ENCODE measurements at regions not wholly inside any gene's neighbourhood (a gene's known extent, or its start where the extent isn't known, plus 50 kb on each side); places are given as distances from the start of the nearest gene placed in this dataset.
"Not testable (repeated sequence)": the region's sequence is repeated elsewhere in the genome, so short reads cannot be mapped to it uniquely, and the experiment has no call there.

- Histone ChIP-seq H3K4me1 (ENCODE audit: control insufficient read depth, insufficient read depth, low read length) (no peaks in the 10 kb centered on the region), H3K4me3 (ENCODE audit: low read length) (no peak overlapping the region), H3K9ac (ENCODE audit: low read depth, low read length) (no peak overlapping the region), H3K4me2 (ENCODE audit: low read length) (no peak overlapping the region), H3K36me3 (ENCODE audit: insufficient read depth, low read length) (no peaks in the 10 kb centered on the region), H3K27me3 (ENCODE audit: control insufficient read depth, insufficient read depth, low read length) (no peaks in the 10 kb centered on the region), H3K9me3 (replicated peaks; ENCODE audit: low read length) (no peaks in the 10 kb centered on the region)
Observed at GRCh38 chr13:104944176-104944575, 1591.3 kb downstream of the EFNB2 start.

GRCh38 chr13:104943331-104943730 lies 1592.1 kb downstream of the EFNB2 start:
- H3K36me3 ChIP-seq (ENCODE audit: insufficient read depth, low read length) = no peaks in the 10 kb centered on the region
- H3K27me3 ChIP-seq (ENCODE audit: control insufficient read depth, insufficient read depth, low read length) = no peaks in the 10 kb centered on the region
- no peaks in the 10 kb centered on the region for H3K9me3 ChIP-seq (replicated peaks; ENCODE audit: low read length)
- H3K4me3 ChIP-seq (ENCODE audit: low read length) = no peak overlapping the region
- H3K9ac ChIP-seq (ENCODE audit: low read depth, low read length) = no peak overlapping the region
- H3K4me2 ChIP-seq (ENCODE audit: low read length) = no peak overlapping the region
- peaks cover 1% of the 10 kb centered on the region for H3K4me1 ChIP-seq (ENCODE audit: control insufficient read depth, insufficient read depth, low read length)

GRCh38 chr13:104937881-104938280 lies 1597.6 kb downstream of the EFNB2 start:
- H3K4me3 ChIP-seq (ENCODE audit: low read length) = no peak overlapping the region

GRCh38 chr13:104936304-104936703 lies 1599.2 kb downstream of the EFNB2 start:
- no peak overlapping the region for H3K4me2 ChIP-seq (ENCODE audit: low read length)
- no peak overlapping the region for H3K9ac ChIP-seq (ENCODE audit: low read depth, low read length)
- H3K9me3 ChIP-seq (replicated peaks; ENCODE audit: low read length) = no peaks in the 10 kb centered on the region
- peaks cover 4% of the 10 kb centered on the region for H3K4me1 ChIP-seq (ENCODE audit: control insufficient read depth, insufficient read depth, low read length)
- H3K27me3 ChIP-seq (ENCODE audit: control insufficient read depth, insufficient read depth, low read length) = no peaks in the 10 kb centered on the region
- H3K4me3 ChIP-seq (ENCODE audit: low read length) = no peak overlapping the region
- no peaks in the 10 kb centered on the region for H3K36me3 ChIP-seq (ENCODE audit: insufficient read depth, low read length)

More at GRCh38 chr13:104937881-104938280, 1597.6 kb downstream of the EFNB2 start:
- no peaks in the 10 kb centered on the region for H3K36me3 ChIP-seq (ENCODE audit: insufficient read depth, low read length)
- H3K9ac ChIP-seq (ENCODE audit: low read depth, low read length) = no peak overlapping the region
- peaks cover 4% of the 10 kb centered on the region for H3K4me1 ChIP-seq (ENCODE audit: control insufficient read depth, insufficient read depth, low read length)
- no peaks in the 10 kb centered on the region for H3K9me3 ChIP-seq (replicated peaks; ENCODE audit: low read length)
- H3K4me2 ChIP-seq (ENCODE audit: low read length) = peak overlapping the region; percentile 11
- H3K27me3 ChIP-seq (ENCODE audit: control insufficient read depth, insufficient read depth, low read length) = no peaks in the 10 kb centered on the region

DNA sequence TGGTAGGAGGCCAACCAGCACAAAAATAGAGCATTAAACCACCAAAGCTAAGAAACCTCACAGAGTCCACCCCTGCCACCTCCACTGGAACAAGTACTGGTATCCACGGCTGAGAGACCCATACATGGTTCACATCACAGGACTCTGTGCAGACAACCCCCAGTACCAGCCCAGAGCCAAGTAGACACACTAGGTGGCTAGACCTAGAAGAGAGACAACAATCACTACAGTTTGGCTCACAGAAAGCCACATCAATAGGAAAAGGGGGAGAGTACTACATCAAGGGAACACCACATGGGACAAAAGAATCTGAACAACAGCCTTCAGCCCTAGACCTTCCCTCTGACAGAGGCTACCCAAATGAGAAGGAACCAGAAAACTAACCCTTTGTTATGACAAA lies 1614.9 kb downstream of the EFNB2 start:
- H3K4me2 ChIP-seq (ENCODE audit: low read length); H3K4me3 ChIP-seq (ENCODE audit: low read length); H3K9me3 ChIP-seq (replicated peaks; ENCODE audit: low read length); H3K4me1 ChIP-seq (ENCODE audit: control insufficient read depth, insufficient read depth, low read length); H3K27me3 ChIP-seq (ENCODE audit: control insufficient read depth, insufficient read depth, low read length); H3K9ac ChIP-seq (ENCODE audit: low read depth, low read length); H3K36me3 ChIP-seq (ENCODE audit: insufficient read depth, low read length): not testable (repeated sequence)

GRCh38 chr13:104920091-104920490 lies 1615.4 kb downstream of the EFNB2 start:
- Histone ChIP-seq H3K4me1 (ENCODE audit: control insufficient read depth, insufficient read depth, low read length) (no peaks in the 10 kb centered on the region), H3K27me3 (ENCODE audit: control insufficient read depth, insufficient read depth, low read length) (no peaks in the 10 kb centered on the region)

DNA sequence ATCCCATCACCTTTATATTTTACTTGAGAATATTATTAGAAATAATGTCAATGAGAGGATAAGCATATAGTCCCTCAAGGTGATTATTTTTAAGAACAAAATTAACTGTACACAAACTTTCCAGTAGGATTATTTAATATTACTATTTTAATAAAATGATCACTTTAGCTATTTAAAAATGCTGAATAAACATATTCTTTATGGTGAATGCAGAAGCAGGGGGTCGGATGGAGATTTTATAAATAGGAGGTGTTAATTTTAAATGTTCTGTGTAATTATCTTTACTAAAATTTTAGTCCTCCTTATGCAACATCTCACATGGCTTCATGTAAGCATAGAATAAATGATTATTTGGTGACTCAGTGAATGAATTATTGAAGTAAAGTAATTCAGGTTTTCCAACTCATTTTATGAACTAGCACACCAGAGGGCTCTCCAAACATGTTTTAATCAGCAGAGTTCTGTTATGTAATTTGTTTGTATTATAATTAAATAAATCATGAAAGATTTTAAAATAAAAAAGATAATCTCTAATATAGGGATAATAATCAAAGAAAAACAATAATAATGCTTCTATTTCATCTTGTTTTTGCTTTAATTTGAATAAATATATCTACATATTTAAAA lies 1635.2 kb downstream of the EFNB2 start:
- Histone ChIP-seq H3K4me2 (ENCODE audit: low read length) (no peak overlapping the region), H3K9me3 (replicated peaks; ENCODE audit: low read length) (no peaks in the 10 kb centered on the region), H3K4me1 (ENCODE audit: control insufficient read depth, insufficient read depth, low read length) (no peaks in the 10 kb centered on the region), H3K27me3 (ENCODE audit: control insufficient read depth, insufficient read depth, low read length) (no peaks in the 10 kb centered on the region), H3K9ac (ENCODE audit: low read depth, low read length) (no peak overlapping the region), H3K4me3 (ENCODE audit: low read length) (no peak overlapping the region), H3K36me3 (ENCODE audit: insufficient read depth, low read length) (no peaks in the 10 kb centered on the region)

More at GRCh38 chr13:104920091-104920490, 1615.4 kb downstream of the EFNB2 start:
- no peak overlapping the region for H3K4me2 ChIP-seq (ENCODE audit: low read length)
- no peak overlapping the region for H3K4me3 ChIP-seq (ENCODE audit: low read length)
- no peaks in the 10 kb centered on the region for H3K9me3 ChIP-seq (replicated peaks; ENCODE audit: low read length)
- H3K36me3 ChIP-seq (ENCODE audit: insufficient read depth, low read length) = no peaks in the 10 kb centered on the region
- no peak overlapping the region for H3K9ac ChIP-seq (ENCODE audit: low read depth, low read length)

DNA sequence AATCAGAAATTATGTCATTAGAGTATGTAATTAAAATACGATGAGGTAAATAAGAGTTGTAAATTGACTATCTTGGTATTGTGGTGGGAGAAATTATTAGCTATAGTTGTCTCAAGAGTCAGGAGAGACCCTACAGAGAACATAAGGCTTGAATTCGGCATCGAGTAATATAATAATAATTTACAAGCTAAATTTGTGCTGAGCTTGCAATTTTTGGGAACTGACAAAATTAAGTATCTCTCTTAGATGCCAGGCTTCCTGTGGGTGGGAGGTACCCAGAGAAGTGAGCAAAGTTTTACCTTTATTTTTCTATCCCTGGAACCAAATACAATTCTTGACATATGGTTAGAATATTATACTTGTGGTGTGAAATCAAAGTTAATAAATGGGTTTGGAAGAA lies 1637.0 kb downstream of the EFNB2 start:
- Histone ChIP-seq H3K36me3 (ENCODE audit: insufficient read depth, low read length) (no peaks in the 10 kb centered on the region), H3K4me1 (ENCODE audit: control insufficient read depth, insufficient read depth, low read length) (no peaks in the 10 kb centered on the region), H3K9me3 (replicated peaks; ENCODE audit: low read length) (no peaks in the 10 kb centered on the region), H3K4me3 (ENCODE audit: low read length) (no peak overlapping the region), H3K4me2 (ENCODE audit: low read length) (no peak overlapping the region), H3K9ac (ENCODE audit: low read depth, low read length) (no peak overlapping the region), H3K27me3 (ENCODE audit: control insufficient read depth, insufficient read depth, low read length) (no peaks in the 10 kb centered on the region)

DNA sequence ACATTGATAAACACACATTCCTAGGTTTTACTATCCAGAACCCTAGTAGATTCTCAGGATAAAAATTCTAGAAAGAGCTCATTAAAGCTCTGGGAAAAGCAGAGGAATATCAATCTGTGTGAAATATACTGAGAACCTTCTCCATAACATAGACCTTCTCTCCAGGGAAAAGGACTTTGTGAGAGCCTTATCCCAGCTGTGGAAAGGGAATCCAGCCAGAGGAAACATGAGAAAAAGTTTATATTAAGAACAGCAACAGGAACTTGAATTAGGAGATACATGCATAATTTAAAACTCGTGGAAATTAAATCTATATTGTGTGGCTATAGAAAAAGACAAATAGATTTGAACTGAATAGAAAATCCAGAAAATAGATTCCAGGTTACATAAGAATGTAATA lies 1639.9 kb downstream of the EFNB2 start:
- Histone ChIP-seq H3K9me3 (replicated peaks; ENCODE audit: low read length) (no peaks in the 10 kb centered on the region), H3K4me1 (ENCODE audit: control insufficient read depth, insufficient read depth, low read length) (no peaks in the 10 kb centered on the region), H3K4me2 (ENCODE audit: low read length) (no peak overlapping the region), H3K36me3 (ENCODE audit: insufficient read depth, low read length) (no peaks in the 10 kb centered on the region), H3K4me3 (ENCODE audit: low read length) (no peak overlapping the region), H3K9ac (ENCODE audit: low read depth, low read length) (no peak overlapping the region), H3K27me3 (ENCODE audit: control insufficient read depth, insufficient read depth, low read length) (no peaks in the 10 kb centered on the region)

GRCh38 chr13:104875038-104875754 lies 1660.3 kb downstream of the EFNB2 start:
- H3K4me3 ChIP-seq (ENCODE audit: low read length) = no peak overlapping the region
- no peaks in the 10 kb centered on the region for H3K9me3 ChIP-seq (replicated peaks; ENCODE audit: low read length)
- H3K36me3 ChIP-seq (ENCODE audit: insufficient read depth, low read length) = no peaks in the 10 kb centered on the region
- no peaks in the 10 kb centered on the region for H3K4me1 ChIP-seq (ENCODE audit: control insufficient read depth, insufficient read depth, low read length)
- no peak overlapping the region for H3K9ac ChIP-seq (ENCODE audit: low read depth, low read length)
- H3K27me3 ChIP-seq (ENCODE audit: control insufficient read depth, insufficient read depth, low read length) = no peaks in the 10 kb centered on the region
- H3K4me2 ChIP-seq (ENCODE audit: low read length) = no peak overlapping the region

DNA sequence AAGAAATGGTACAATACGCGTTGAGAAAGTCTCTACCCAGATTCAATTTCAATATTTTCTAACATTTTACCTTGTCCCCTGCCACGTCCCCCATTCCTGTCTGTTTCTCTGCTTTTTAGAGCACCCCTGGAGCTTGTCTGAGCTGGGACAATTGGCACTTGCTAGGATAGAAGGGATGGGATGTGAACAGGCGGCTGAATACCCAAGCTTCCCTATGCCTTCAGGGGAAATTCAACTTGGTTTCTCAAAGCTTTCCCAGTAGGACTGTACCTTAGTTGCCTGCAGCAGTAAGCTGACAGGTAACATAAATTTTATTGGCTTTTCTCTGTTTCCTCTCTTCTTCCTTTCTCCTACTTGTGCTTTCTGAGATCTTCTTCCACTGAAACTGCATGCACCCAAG lies 1663.3 kb downstream of the EFNB2 start:
- Histone ChIP-seq H3K4me2 (ENCODE audit: low read length) (no peak overlapping the region), H3K9ac (ENCODE audit: low read depth, low read length) (no peak overlapping the region), H3K36me3 (ENCODE audit: insufficient read depth, low read length) (no peaks in the 10 kb centered on the region), H3K27me3 (ENCODE audit: control insufficient read depth, insufficient read depth, low read length) (no peaks in the 10 kb centered on the region), H3K4me1 (ENCODE audit: control insufficient read depth, insufficient read depth, low read length) (no peaks in the 10 kb centered on the region), H3K9me3 (replicated peaks; ENCODE audit: low read length) (no peaks in the 10 kb centered on the region), H3K4me3 (ENCODE audit: low read length) (no peak overlapping the region)

DNA sequence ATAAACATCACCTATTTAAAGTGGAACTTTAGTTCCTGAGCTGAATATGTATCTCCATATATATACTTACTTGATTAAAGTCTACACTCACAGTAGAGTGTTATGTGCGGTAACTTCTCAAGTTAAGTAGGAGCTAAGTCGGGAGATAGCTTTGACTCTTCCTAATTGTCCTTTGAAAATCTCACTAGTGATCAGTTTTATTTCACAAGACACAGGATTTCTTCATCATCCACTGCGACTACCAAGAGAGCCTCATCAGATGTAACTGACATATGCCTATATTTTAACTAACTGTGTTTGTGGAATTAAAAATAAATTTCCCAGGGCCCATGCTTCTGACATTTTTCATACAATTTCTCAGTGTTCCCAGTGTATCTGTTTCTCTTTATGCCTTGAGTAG lies 1664.0 kb downstream of the EFNB2 start:
- no peak overlapping the region for H3K4me3 ChIP-seq (ENCODE audit: low read length)
- no peaks in the 10 kb centered on the region for H3K36me3 ChIP-seq (ENCODE audit: insufficient read depth, low read length)
- H3K4me2 ChIP-seq (ENCODE audit: low read length) = no peak overlapping the region
- no peaks in the 10 kb centered on the region for H3K27me3 ChIP-seq (ENCODE audit: control insufficient read depth, insufficient read depth, low read length)
- no peak overlapping the region for H3K9ac ChIP-seq (ENCODE audit: low read depth, low read length)
- H3K9me3 ChIP-seq (replicated peaks; ENCODE audit: low read length) = no peaks in the 10 kb centered on the region
- H3K4me1 ChIP-seq (ENCODE audit: control insufficient read depth, insufficient read depth, low read length) = no peaks in the 10 kb centered on the region

All from skeletal muscle satellite cell (primary cell).